ENCODE measurements at regions not wholly inside any gene's neighbourhood (a gene's known extent, or its start where the extent isn't known, plus 50 kb on each side); places are given as distances from the start of the nearest gene placed in this dataset.

- TF ChIP-seq NFIX (CRISPR knock-in tag; IDR thresholded peaks at IDR 0.05; ENCODE audit: low read depth) = no peak
Measured at GRCh38 chr5:113689647-113690046, 176.2 kb downstream of the YTHDC2 start (continued).

- WGBS (ENCODE audit: insufficient coverage, low coverage, missing lambda C conversion rate) = 0% methylated on average over 5 of the region's 5 CpGs
- no TSS peak for BruUV-seq (replicated peaks)
Measured at GRCh38 chr5:113692466-113692865, 179.0 kb downstream of the YTHDC2 start.

More at GRCh38 chr5:113692466-113692865, 179.0 kb downstream of the YTHDC2 start:
- intact Hi-C loops (cut with micrococcal nuclease) (no loop called here), in situ Hi-C loops (cut with MboI) (loop anchor here (25.0 kb wide), 1 partner anchor 1895 kb away; no protein-coding TSS in a partner anchor)
- FAIRE-seq (no peak), ATAC-seq (no peak), DNase-seq (ENCODE audit: extremely low read depth in 1 of 4, low spot score in 3 of 4) (no peak)
- no peaks in the 10 kb centered on the region for H3K27me3 ChIP-seq (ENCODE audit: control insufficient read depth in 2 of 2, insufficient read depth in 2 of 2, low read length in 2 of 2)
- H3K79me2 ChIP-seq (ENCODE audit: control insufficient read depth, insufficient read depth, low read length) = no peaks in the 10 kb centered on the region
- no peaks in the 10 kb centered on the region for H3K9me1 ChIP-seq (ENCODE audit: control insufficient read depth, insufficient read depth, low read length)
- no peak overlapping the region for H3K4me2 ChIP-seq (ENCODE audit: insufficient read depth, low read length)
- no peaks in the 10 kb centered on the region for H4K20me1 ChIP-seq (replicated peaks; ENCODE audit: control insufficient read depth, insufficient read depth, low read length)
- no peaks in the 10 kb centered on the region for H3K36me3 ChIP-seq (ENCODE audit: control insufficient read depth, insufficient read depth, low read length)
- H3K4me3 ChIP-seq = no peak overlapping the region
- CTCF ChIA-PET (ENCODE audit: low intra/inter-chr PET ratio) = no interaction called here
- no peaks in the 10 kb centered on the region for H3K9me3 ChIP-seq (replicated peaks; ENCODE audit: control insufficient read depth, insufficient read depth, low read depth, low read length)
- H3K9ac ChIP-seq (ENCODE audit: insufficient read depth in 1 of 2, low read depth in 2 of 2, low read length in 2 of 2) = no peak overlapping the region
- H3K27ac ChIP-seq (ENCODE audit: extremely low read depth, low read depth, low read length) = no peak overlapping the region
- TF ChIP-seq ZFP91 (CRISPR knock-in tag; IDR thresholded peaks at IDR 0.05) (no peak), HMBOX1 (IDR thresholded peaks at IDR 0.05) (no peak), MAZ (CRISPR knock-in tag; conservative IDR thresholded peaks at IDR 0.05 in 1 of 2, IDR thresholded peaks at IDR 0.05 in 1 of 2) (no peak), ZNF311 (CRISPR knock-in tag; IDR thresholded peaks at IDR 0.05) (no peak)
- H3K4me1 ChIP-seq (replicated peaks in 1 of 2; ENCODE audit: control insufficient read depth in 2 of 2, insufficient read depth in 2 of 2, low read length in 2 of 2) = no peaks in the 10 kb centered on the region
- H2AFZ ChIP-seq (ENCODE audit: low read depth, low read length) = no peak overlapping the region
- POLR2A ChIA-PET = no interaction called here
